ENCODE measurements at regions not wholly inside any gene's neighbourhood (a gene's known extent, or its start where the extent isn't known, plus 50 kb on each side); places are given as distances from the start of the nearest gene placed in this dataset.

DNA sequence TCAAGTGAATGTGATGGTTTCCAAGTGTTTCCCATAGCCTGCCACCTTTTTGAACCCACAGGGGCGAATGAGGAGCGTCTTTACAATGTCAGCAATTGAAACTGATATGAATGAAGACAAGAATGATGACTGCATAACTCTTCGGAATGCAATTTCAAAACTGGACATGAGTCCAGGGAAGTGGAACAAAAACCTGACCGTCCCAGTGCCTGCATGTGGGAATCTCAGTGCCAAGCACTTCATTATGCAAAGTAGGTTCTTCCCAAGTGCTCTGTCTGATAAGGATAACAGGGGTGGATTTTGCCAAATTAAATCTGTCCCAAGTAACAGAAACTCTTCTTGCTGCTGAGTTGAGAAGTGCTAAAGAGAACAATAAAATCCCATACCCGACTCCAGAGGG is 243.8 kb upstream of the ADAMTS16 start:
- H4K20me1 ChIP-seq (ENCODE audit: control insufficient read depth, insufficient read depth, low read length, poor library complexity, severe bottlenecking): no peaks in the 10 kb centered on the region
- Mint-ChIP-seq H3K9me3 (ENCODE audit: insufficient read depth) (no peaks in the 10 kb centered on the region), H3K27me3 (no peaks in the 10 kb centered on the region), H3K4me3 (no peak overlapping the region), H3K27ac (no peak overlapping the region), H3K4me1 (no peaks in the 10 kb centered on the region)
- no peak overlapping the region for H3K9ac ChIP-seq (ENCODE audit: low read length)
- 81% methylated on average over 5 of the region's 5 CpGs for WGBS (ENCODE audit: insufficient coverage)
- no peaks in the 10 kb centered on the region for H3K36me3 ChIP-seq (replicated peaks in 1 of 2; ENCODE audit: control extremely low read depth in 1 of 2, control insufficient read depth in 1 of 2, extremely low read depth in 1 of 2, insufficient read depth in 2 of 2, low read length in 1 of 2)
- no peaks in the 10 kb centered on the region for H3K27me3 ChIP-seq (replicated peaks in 1 of 4; ENCODE audit: control extremely low read depth in 1 of 4, control insufficient read depth in 3 of 4, insufficient read depth in 4 of 4, low read length in 3 of 4)
- no peak overlapping the region for H3K27ac ChIP-seq (ENCODE audit: low read length in 2 of 2)
- H3K4me3 ChIP-seq (ENCODE audit: control extremely low read depth in 1 of 5, extremely low read depth in 1 of 5, insufficient read depth in 1 of 5, low read depth in 2 of 5, low read length in 4 of 5): no peak overlapping the region
- H3K4me1 ChIP-seq (ENCODE audit: control insufficient read depth in 2 of 2, insufficient read depth in 2 of 2, low read length in 2 of 2): no peaks in the 10 kb centered on the region
- ATAC-seq (ENCODE audit: low read depth) (no peak), DNase-seq (no peak)
- H3K9me3 ChIP-seq (ENCODE audit: control extremely low read depth in 1 of 3, control insufficient read depth in 2 of 3, insufficient read depth in 1 of 3, low read length in 2 of 3): peaks cover 0 to 3% (median 0%) of the 10 kb centered on the region in 3 donors
- CTCF ChIA-PET: interaction anchor here (1.1 kb wide), 1 partner anchor 20 kb away, joined by 3 read pairs; no protein-coding TSS in a partner anchor
- H3K79me2 ChIP-seq (ENCODE audit: control insufficient read depth, insufficient read depth, low read length): no peaks in the 10 kb centered on the region
- H3K4me2 ChIP-seq (replicated peaks; ENCODE audit: low read depth, low read length, poor library complexity, severe bottlenecking): no peak overlapping the region
- TF ChIP-seq EZH2 (IDR thresholded peaks at IDR 0.05; ENCODE audit: borderline replicate concordance, insufficient read depth, low read depth, low read length, poor library complexity, severe bottlenecking): no peak
- TF ChIP-seq, protein P1, sequence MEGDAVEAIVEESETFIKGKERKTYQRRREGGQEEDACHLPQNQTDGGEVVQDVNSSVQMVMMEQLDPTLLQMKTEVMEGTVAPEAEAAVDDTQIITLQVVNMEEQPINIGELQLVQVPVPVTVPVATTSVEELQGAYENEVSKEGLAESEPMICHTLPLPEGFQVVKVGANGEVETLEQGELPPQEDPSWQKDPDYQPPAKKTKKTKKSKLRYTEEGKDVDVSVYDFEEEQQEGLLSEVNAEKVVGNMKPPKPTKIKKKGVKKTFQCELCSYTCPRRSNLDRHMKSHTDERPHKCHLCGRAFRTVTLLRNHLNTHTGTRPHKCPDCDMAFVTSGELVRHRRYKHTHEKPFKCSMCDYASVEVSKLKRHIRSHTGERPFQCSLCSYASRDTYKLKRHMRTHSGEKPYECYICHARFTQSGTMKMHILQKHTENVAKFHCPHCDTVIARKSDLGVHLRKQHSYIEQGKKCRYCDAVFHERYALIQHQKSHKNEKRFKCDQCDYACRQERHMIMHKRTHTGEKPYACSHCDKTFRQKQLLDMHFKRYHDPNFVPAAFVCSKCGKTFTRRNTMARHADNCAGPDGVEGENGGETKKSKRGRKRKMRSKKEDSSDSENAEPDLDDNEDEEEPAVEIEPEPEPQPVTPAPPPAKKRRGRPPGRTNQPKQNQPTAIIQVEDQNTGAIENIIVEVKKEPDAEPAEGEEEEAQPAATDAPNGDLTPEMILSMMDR (IDR thresholded peaks at IDR 0.05): no peak
- no peak overlapping the region for H2AFZ ChIP-seq (ENCODE audit: insufficient read depth, low read depth, low read length, poor library complexity, severe bottlenecking)
- POLR2A ChIA-PET: no interaction called here
- intact Hi-C loops (cut with micrococcal nuclease): no loop called here

DNA sequence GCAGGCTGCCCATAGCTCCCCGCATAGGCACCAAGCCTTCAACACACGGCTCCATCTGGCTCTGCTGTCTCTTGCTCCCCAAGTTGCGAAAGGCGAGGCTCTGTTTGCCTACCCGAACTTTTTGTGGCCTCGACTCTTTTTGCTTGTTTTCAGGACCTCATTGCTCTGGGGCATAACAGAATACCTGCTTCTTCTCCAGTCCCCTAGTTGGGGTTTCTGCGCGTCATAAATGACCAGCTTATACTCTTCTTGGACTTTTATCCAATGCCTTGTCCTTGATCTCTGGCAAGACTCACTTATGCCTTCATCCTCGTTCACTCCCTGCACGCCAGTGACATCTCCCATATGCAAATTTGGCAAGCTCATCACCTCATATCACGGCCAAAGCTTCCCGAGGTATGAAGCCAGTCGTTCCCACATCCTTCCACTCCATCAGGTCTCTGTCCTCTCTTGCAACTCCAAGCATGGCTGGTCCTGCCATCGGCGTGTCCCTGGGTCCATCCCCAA is 238.8 kb upstream of the ADAMTS16 start:
- no peaks in the 10 kb centered on the region for H3K4me1 ChIP-seq (ENCODE audit: control insufficient read depth in 2 of 2, insufficient read depth in 2 of 2, low read length in 2 of 2)
- Mint-ChIP-seq H3K4me1 (no peaks in the 10 kb centered on the region), H3K27ac (no peak overlapping the region), H3K27me3 (no peaks in the 10 kb centered on the region), H3K4me3 (no peak overlapping the region), H3K9me3 (ENCODE audit: insufficient read depth) (no peaks in the 10 kb centered on the region)
- no peak overlapping the region for H3K4me2 ChIP-seq (replicated peaks; ENCODE audit: low read depth, low read length, poor library complexity, severe bottlenecking)
- no peak overlapping the region for H3K4me3 ChIP-seq (ENCODE audit: control extremely low read depth in 1 of 5, extremely low read depth in 1 of 5, insufficient read depth in 1 of 5, low read depth in 2 of 5, low read length in 4 of 5)
- intact Hi-C loops (cut with micrococcal nuclease): no loop called here
- POLR2A ChIA-PET: no interaction called here
- H4K20me1 ChIP-seq (ENCODE audit: control insufficient read depth, insufficient read depth, low read length, poor library complexity, severe bottlenecking): no peaks in the 10 kb centered on the region
- H2AFZ ChIP-seq (ENCODE audit: insufficient read depth, low read depth, low read length, poor library complexity, severe bottlenecking): no peak overlapping the region
- DNase-seq (no peak), ATAC-seq (ENCODE audit: low read depth) (no peak)
- 91% methylated on average over 11 of the region's 15 CpGs for WGBS (ENCODE audit: insufficient coverage)
- H3K79me2 ChIP-seq (ENCODE audit: control insufficient read depth, insufficient read depth, low read length): no peaks in the 10 kb centered on the region
- CTCF ChIA-PET: no interaction called here
- no peak overlapping the region for H3K27ac ChIP-seq (ENCODE audit: low read length in 2 of 2)
- no peaks in the 10 kb centered on the region for H3K36me3 ChIP-seq (replicated peaks in 1 of 2; ENCODE audit: control extremely low read depth in 1 of 2, control insufficient read depth in 1 of 2, extremely low read depth in 1 of 2, insufficient read depth in 2 of 2, low read length in 1 of 2)
- H3K9me3 ChIP-seq (ENCODE audit: control extremely low read depth in 1 of 3, control insufficient read depth in 2 of 3, insufficient read depth in 1 of 3, low read length in 2 of 3): peaks cover 0 to 5% (median 0%) of the 10 kb centered on the region in 3 donors
- H3K9ac ChIP-seq (ENCODE audit: low read length): no peak overlapping the region
- TF ChIP-seq EZH2 (IDR thresholded peaks at IDR 0.05; ENCODE audit: borderline replicate concordance, insufficient read depth, low read depth, low read length, poor library complexity, severe bottlenecking): no peak
- TF ChIP-seq, protein P1 (IDR thresholded peaks at IDR 0.05): no peak
- no peaks in the 10 kb centered on the region for H3K27me3 ChIP-seq (replicated peaks in 1 of 4; ENCODE audit: control extremely low read depth in 1 of 4, control insufficient read depth in 3 of 4, insufficient read depth in 4 of 4, low read length in 3 of 4)
